Endothelial cell of umbilical vein (primary cell): ENCODE measurements at regions not wholly inside any gene's neighbourhood (a gene's known extent, or its start where the extent isn't known, plus 50 kb on each side); places are given as distances from the start of the nearest gene placed in this dataset.

Source experiments
- BruUV-seq: library from RNA; stranded (reverse); fragments of 400-500 nt; replicated peaks from 2 replicates; lab custom pipeline; 2021; lab: Mats Ljungman, UMichigan
- CTCF ChIA-PET: fragments of 300-600, 350-600 bp; sonication (Branson Sonifier 250); formaldehyde crosslinking; loops from one replicate; lab custom pipeline; 2021; ENCODE audit warnings: antibody characterized with exemption, inconsistent platforms; lab: Charles Lee
- POLR2A ChIA-PET: fragments of 300-600, 350-600 bp; sonication (Branson Sonifier 250); formaldehyde crosslinking; loops from one replicate; lab custom pipeline; 2021; ENCODE audit warnings: antibody characterized with exemption, inconsistent platforms; lab: Charles Lee
- DNase-seq: peaks from one replicate; pipeline ENCODE4 v3.0.0-alpha.2; 2011; ENCODE audit warnings: low read depth, low spot score
- FAIRE-seq: peaks from 2 replicates; lab custom pipeline; 2011; peaks lifted over from hg19 to GRCh38; lab: Jason Lieb, UNC
- H2AFZ ChIP-seq: 2 replicates; pipeline ENCODE4 v1.6.0; 2012; ENCODE audit warnings: low read depth, low read length, control low read depth, inconsistent platforms
- H3K27ac ChIP-seq: 2 replicates; pipeline ENCODE4 v1.5.1; 2011; ENCODE audit warnings: low read depth, mild to moderate bottlenecking, control low read depth, low read length, moderate library complexity; ENCODE audit not compliant: insufficient read depth
- H3K27me3 ChIP-seq, 2 experiments: 2 replicates each; pipeline versions ENCODE4 v1.6.0 to v1.6.1; 2011; ENCODE audit warnings: low read length in 2 of 2, mixed read lengths in 1 of 2; ENCODE audit not compliant: control insufficient read depth in 2 of 2, insufficient read depth in 2 of 2
- H3K36me3 ChIP-seq, 2 experiments: 2 replicates in 1 of 2; 3 replicates in 1 of 2; pipeline ENCODE4 v1.5.1; 2011; ENCODE audit warnings: low read length in 2 of 2, mild to moderate bottlenecking in 1 of 2, moderate library complexity in 1 of 2; ENCODE audit not compliant: control insufficient read depth in 2 of 2, insufficient read depth in 2 of 2; ENCODE audit errors: extremely low read depth in 1 of 2
- H3K4me1 ChIP-seq: 3 replicates; pipeline ENCODE4 v1.5.1; 2011; ENCODE audit warnings: mild to moderate bottlenecking, low read length; ENCODE audit not compliant: control insufficient read depth, insufficient read depth; ENCODE audit errors: extremely low read depth
- H3K4me2 ChIP-seq: 2 replicates; pipeline ENCODE4 v1.6.1; 2011; ENCODE audit warnings: low read length, control low read depth, mixed read lengths; ENCODE audit not compliant: insufficient read depth
- H3K4me3 ChIP-seq, 3 experiments: fragments of 200-600 bp in 1 of 3; sonication (generic), shearing (Covaris generic) in 1 of 3; replicated peaks in 1 of 3; 2 replicates each; pipeline ENCODE4 v1.5.1; 2011 to 2016; ENCODE audit warnings: control low read depth in 3 of 3, low read length in 3 of 3, mild to moderate bottlenecking in 2 of 3, inconsistent platforms in 1 of 3, low read depth in 1 of 3, moderate library complexity in 1 of 3; ENCODE audit not compliant: insufficient read depth in 1 of 3
- H3K79me2 ChIP-seq: 2 replicates; pipeline ENCODE4 v1.6.0; 2012; ENCODE audit warnings: low read length, inconsistent platforms; ENCODE audit not compliant: control insufficient read depth, insufficient read depth
- H3K9ac ChIP-seq: replicated peaks from 2 replicates; pipeline ENCODE3; 2011; ENCODE audit warnings: low read length, control low read depth; ENCODE audit not compliant: insufficient read depth; ENCODE audit errors: extremely low read depth
- H3K9me1 ChIP-seq: replicated peaks from 3 replicates; pipeline ENCODE4 v1.6.0; 2011; ENCODE audit warnings: mild to moderate bottlenecking, low read length; ENCODE audit not compliant: control insufficient read depth, insufficient read depth; ENCODE audit errors: extremely low read depth
- H3K9me3 ChIP-seq: replicated peaks from 2 replicates; pipeline ENCODE4 v1.5.1; 2012; ENCODE audit warnings: low read length, inconsistent platforms; ENCODE audit not compliant: control insufficient read depth, insufficient read depth
- H4K20me1 ChIP-seq: replicated peaks from 2 replicates; pipeline ENCODE3; 2011; ENCODE audit warnings: mild to moderate bottlenecking, low read length; ENCODE audit not compliant: control insufficient read depth, insufficient read depth; ENCODE audit errors: extremely low read depth
- CTCF ChIP-seq, 2 donors: IDR thresholded peaks; 1 replicate in 1 of 2; 2 replicates in 1 of 2; pipeline ENCODE4 v1.5.1; 2011; ENCODE audit warnings: low read length in 2 of 2, mild to moderate bottlenecking in 2 of 2, moderate library complexity in 2 of 2, control low read depth in 1 of 2, inconsistent platforms in 1 of 2, low read depth in 1 of 2; ENCODE audit not compliant: insufficient read depth in 1 of 2; ENCODE audit errors: extremely low read depth in 1 of 2
- EZH2 ChIP-seq: IDR thresholded peaks from 2 replicates; pipeline ENCODE4 v1.6.1; 2012; ENCODE audit warnings: borderline replicate concordance, low read depth, mild to moderate bottlenecking, moderate library complexity, low read length, inconsistent platforms; ENCODE audit not compliant: severe bottlenecking
- FOS ChIP-seq: IDR thresholded peaks from 2 replicates; pipeline ENCODE4 v1.6.1; 2011; ENCODE audit warnings: mild to moderate bottlenecking, low read length, moderate library complexity, borderline replicate concordance; ENCODE audit not compliant: insufficient read depth
- GATA2 ChIP-seq: IDR thresholded peaks from 2 replicates; pipeline ENCODE4 v1.7.0; 2011; ENCODE audit warnings: low read depth, mild to moderate bottlenecking, moderate library complexity, mixed read lengths, low read length; ENCODE audit not compliant: insufficient read length, insufficient read depth
- JUN ChIP-seq: IDR thresholded peaks from 2 replicates; pipeline ENCODE4 v1.6.1; 2011; ENCODE audit warnings: borderline replicate concordance, low read depth; ENCODE audit not compliant: insufficient read length, insufficient read depth
- MAX ChIP-seq: IDR thresholded peaks from 2 replicates; pipeline ENCODE4 v1.6.1; 2011; ENCODE audit not compliant: insufficient read depth, insufficient read length
- MYC ChIP-seq: IDR thresholded peaks from one replicate; pipeline ENCODE4 v1.6.1; 2011; ENCODE audit warnings: mild to moderate bottlenecking, low read depth, low read length
- POLR2A ChIP-seq: IDR thresholded peaks from 2 replicates; pipeline ENCODE4 v1.6.1; 2012; ENCODE audit warnings: low read depth, mild to moderate bottlenecking, control low read depth, low read length
- POLR2AphosphoS5 ChIP-seq: IDR thresholded peaks from 2 replicates; pipeline ENCODE4 v1.6.1; 2012; ENCODE audit warnings: low read depth, mild to moderate bottlenecking, control low read depth, low read length, moderate library complexity; ENCODE audit not compliant: insufficient read depth
- dilution Hi-C: fragments of 300-500 bp; cut with MboI; formaldehyde crosslinking; loops from one replicate; pipeline ENCODE4 v1.15.0; 2019; ENCODE audit warnings: low sequenced_read_pairs; ENCODE audit not compliant: extremely low pct_ligation_motif_present
- intact Hi-C: fragments of 100-400 bp; cut with micrococcal nuclease; formaldehyde crosslinking; loops from one replicate; pipeline ENCODE4 v1.10.0; 2022

GRCh38 chr6:37119387-37119886 is 50.5 kb upstream of the PIM1 start:
- no peak for FAIRE-seq
- TF ChIP-seq GATA2, result no peak
- TF ChIP-seq POLR2AphosphoS5, result no peak
- TF ChIP-seq JUN, result no peak
- no peak for TF ChIP-seq MAX
- no peak for TF ChIP-seq MYC
- no peak for TF ChIP-seq CTCF (IDR thresholded peaks at IDR 0.05; ENCODE audit: extremely low read depth in 1 of 2, insufficient read depth in 1 of 2, low read depth in 1 of 2, low read length in 2 of 2)
- no peak for TF ChIP-seq POLR2A
- TF ChIP-seq FOS, result no peak
- no peak for TF ChIP-seq EZH2
- no TSS peak for BruUV-seq

More at GRCh38 chr6:37119387-37119886, 50.5 kb upstream of the PIM1 start:
- Histone ChIP-seq H2AFZ (no peak overlapping the region), H3K27ac (no peak overlapping the region), H3K27me3 (peaks cover 0 to 2% of the 10 kb centered on the region in 2 experiments), H3K36me3 (no peaks in the 10 kb centered on the region), H4K20me1 (no peaks in the 10 kb centered on the region), H3K9me3 (no peaks in the 10 kb centered on the region), H3K79me2 (no peaks in the 10 kb centered on the region), H3K4me2 (no peak overlapping the region), H3K4me3 (no peak overlapping the region), H3K9ac (no peak overlapping the region), H3K4me1 (no peaks in the 10 kb centered on the region), H3K9me1 (no peaks in the 10 kb centered on the region)
- no peak for DNase-seq
- intact Hi-C loops (no loop called here), dilution Hi-C loops (no loop called here)
- ChIA-PET POLR2A (interaction anchor here (0.6 kb wide), 1 partner anchor 81 kb away, joined by 3 read pairs; no protein-coding TSS in a partner anchor), CTCF (interaction anchor here (1.3 to 2.9 kb wide), 2 partner anchors 9 to 68 kb away, joined by 3 to 7 read pairs; no protein-coding TSS in a partner anchor)
